ENCODE measurements at regions not wholly inside any gene's neighbourhood (a gene's known extent, or its start where the extent isn't known, plus 50 kb on each side); places are given as distances from the start of the nearest gene placed in this dataset.

DNA sequence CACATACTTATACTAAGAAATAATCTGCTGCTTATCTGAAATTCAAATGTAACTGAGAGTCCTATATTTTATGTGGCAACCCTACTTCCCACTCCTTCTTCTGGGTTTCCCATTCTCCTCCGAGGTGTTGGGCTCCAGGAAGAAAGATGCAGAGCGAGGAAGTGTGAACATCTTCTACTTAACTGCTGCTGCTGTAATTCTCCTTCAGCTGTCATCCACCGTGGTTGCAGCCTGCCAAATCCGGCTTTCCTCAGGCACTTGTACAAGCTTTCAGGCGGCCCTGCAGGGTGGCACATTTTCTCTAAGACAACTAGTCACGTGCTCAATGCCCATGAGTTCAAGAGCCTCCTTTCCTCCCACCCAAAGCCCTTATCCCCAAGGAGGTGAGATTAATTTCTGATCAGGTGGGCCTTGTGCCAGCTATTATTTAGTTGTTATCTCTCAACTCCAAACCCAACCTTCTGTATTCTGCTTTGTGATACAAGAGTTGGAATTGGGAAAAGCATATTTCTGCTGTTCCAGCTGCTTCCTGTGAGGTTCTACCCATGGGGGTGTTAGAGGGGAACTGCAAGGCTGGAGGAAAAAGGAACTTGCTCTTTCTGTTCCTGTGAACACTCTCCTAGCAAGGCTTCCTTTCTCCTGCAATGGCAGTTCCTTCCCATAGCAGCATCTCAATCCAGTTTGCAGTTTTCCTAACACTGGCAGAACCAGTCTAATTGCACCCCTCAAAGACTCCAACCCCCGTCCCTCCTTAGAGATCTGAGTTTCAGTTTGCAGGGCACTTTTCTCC, 67.6 kb upstream of the RBBP6 start:
- TF ChIP-seq, protein P1, sequence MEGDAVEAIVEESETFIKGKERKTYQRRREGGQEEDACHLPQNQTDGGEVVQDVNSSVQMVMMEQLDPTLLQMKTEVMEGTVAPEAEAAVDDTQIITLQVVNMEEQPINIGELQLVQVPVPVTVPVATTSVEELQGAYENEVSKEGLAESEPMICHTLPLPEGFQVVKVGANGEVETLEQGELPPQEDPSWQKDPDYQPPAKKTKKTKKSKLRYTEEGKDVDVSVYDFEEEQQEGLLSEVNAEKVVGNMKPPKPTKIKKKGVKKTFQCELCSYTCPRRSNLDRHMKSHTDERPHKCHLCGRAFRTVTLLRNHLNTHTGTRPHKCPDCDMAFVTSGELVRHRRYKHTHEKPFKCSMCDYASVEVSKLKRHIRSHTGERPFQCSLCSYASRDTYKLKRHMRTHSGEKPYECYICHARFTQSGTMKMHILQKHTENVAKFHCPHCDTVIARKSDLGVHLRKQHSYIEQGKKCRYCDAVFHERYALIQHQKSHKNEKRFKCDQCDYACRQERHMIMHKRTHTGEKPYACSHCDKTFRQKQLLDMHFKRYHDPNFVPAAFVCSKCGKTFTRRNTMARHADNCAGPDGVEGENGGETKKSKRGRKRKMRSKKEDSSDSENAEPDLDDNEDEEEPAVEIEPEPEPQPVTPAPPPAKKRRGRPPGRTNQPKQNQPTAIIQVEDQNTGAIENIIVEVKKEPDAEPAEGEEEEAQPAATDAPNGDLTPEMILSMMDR (IDR thresholded peaks at IDR 0.05): no peak
- TF ChIP-seq EZH2 (IDR thresholded peaks at IDR 0.05; ENCODE audit: borderline replicate concordance, insufficient read depth, low read depth, low read length, poor library complexity, severe bottlenecking): no peak
